Hepatocyte (in vitro differentiated cells): ENCODE measurements at regions not wholly inside any gene's neighbourhood (a gene's known extent, or its start where the extent isn't known, plus 50 kb on each side); places are given as distances from the start of the nearest gene placed in this dataset.

Experiments
- DNase-seq: peaks from one replicate; pipeline ENCODE4 v3.0.0-alpha.2; 2016; ENCODE audit warnings: low spot score
- H2AFZ ChIP-seq: fragments of 200-600 bp; sonication (generic); 2 replicates; pipeline ENCODE4 v1.6.0; 2016; ENCODE audit warnings: antibody characterized with exemption, mild to moderate bottlenecking
- H3K27ac ChIP-seq: fragments of 200-600 bp; sonication (generic); 2 replicates; pipeline ENCODE4 v1.5.1; 2016; ENCODE audit warnings: mild to moderate bottlenecking
- H3K27me3 ChIP-seq: fragments of 200-600 bp; sonication (generic); 2 replicates; pipeline ENCODE4 v1.6.1; 2016
- H3K36me3 ChIP-seq: fragments of 200-600 bp; sonication (generic); replicated peaks from 2 replicates; pipeline ENCODE4 v1.5.1; 2016; ENCODE audit warnings: low read depth; ENCODE audit not compliant: insufficient read depth
- H3K4me1 ChIP-seq: fragments of 200-600 bp; sonication (generic); 2 replicates; pipeline ENCODE4 v1.5.1; 2016; ENCODE audit warnings: mild to moderate bottlenecking, moderate library complexity; ENCODE audit not compliant: insufficient read depth
- H3K4me2 ChIP-seq: fragments of 200-600 bp; sonication (generic); 2 replicates; pipeline ENCODE4 v1.6.0; 2016
- H3K4me3 ChIP-seq: fragments of 200-600 bp; sonication (generic); 2 replicates; pipeline ENCODE4 v1.5.1; 2016; ENCODE audit warnings: mild to moderate bottlenecking
- H3K79me2 ChIP-seq: fragments of 200-600 bp; sonication (generic); 2 replicates; pipeline ENCODE4 v1.6.0; 2017; ENCODE audit warnings: mild to moderate bottlenecking
- H3K9me2 ChIP-seq: fragments of 200-600 bp; sonication (generic); replicated peaks from 2 replicates; pipeline ENCODE4 v1.6.0; 2017; ENCODE audit warnings: mild to moderate bottlenecking; ENCODE audit not compliant: insufficient read depth
- H3K9me3 ChIP-seq: fragments of 200-600 bp; sonication (generic); 2 replicates; pipeline ENCODE4 v1.5.1; 2016; ENCODE audit warnings: low read depth, mild to moderate bottlenecking
- H4K20me1 ChIP-seq: fragments of 200-600 bp; sonication (generic); 2 replicates; pipeline ENCODE4 v1.6.0; 2016; ENCODE audit warnings: mild to moderate bottlenecking; ENCODE audit not compliant: insufficient read depth, poor library complexity, severe bottlenecking
- CTCF ChIP-seq: fragments of 200-600 bp; sonication (generic); IDR thresholded peaks from 2 replicates; pipeline ENCODE4 v1.5.1; 2016; ENCODE audit warnings: antibody characterized with exemption, mild to moderate bottlenecking; ENCODE audit not compliant: poor library complexity
- EZH2 ChIP-seq: fragments of 200-600 bp; sonication (generic); IDR thresholded peaks from 2 replicates; pipeline ENCODE4 v1.6.1; 2016; ENCODE audit warnings: antibody characterized with exemption, mild to moderate bottlenecking, borderline replicate concordance
- EZH2phosphoT487 ChIP-seq: fragments of 200-600 bp; sonication (generic); IDR thresholded peaks from one replicate; pipeline ENCODE4 v1.6.1; 2018; ENCODE audit warnings: antibody characterized with exemption, mild to moderate bottlenecking, low read depth, moderate library complexity; ENCODE audit not compliant: unreplicated experiment, severe bottlenecking
- WGBS: methylation state at CpG from one replicate; pipeline ENCODE4 v1.1.6; 2016; ENCODE audit warnings: low lambda C conversion rate; ENCODE audit errors: missing lambda C conversion rate; 5-methylcytosine and 5-hydroxymethylcytosine counted together

- Histone ChIP-seq H3K27me3 (peaks cover 8% of the 10 kb centered on the region), H3K36me3 (no peaks in the 10 kb centered on the region), H3K4me2 (no peak overlapping the region), H3K27ac (no peak overlapping the region), H2AFZ (no peak overlapping the region), H3K4me1 (no peaks in the 10 kb centered on the region), H3K9me3 (no peaks in the 10 kb centered on the region), H3K9me2 (no peaks in the 10 kb centered on the region), H4K20me1 (no peaks in the 10 kb centered on the region), H3K79me2 (no peaks in the 10 kb centered on the region), H3K4me3 (no peak overlapping the region)
- DNase-seq = no peak
- TF ChIP-seq EZH2phosphoT487 (no peak), CTCF (no peak)
- 90% methylated on average over 2 of the region's 2 CpGs for WGBS
Measured at GRCh38 chr13:39110518-39111097, 72.4 kb downstream of the NHLRC3 start.

GRCh38 chr13:39111145-39111544, 72.9 kb downstream of the NHLRC3 start:
- Histone ChIP-seq H3K4me2 (no peak overlapping the region), H3K79me2 (no peaks in the 10 kb centered on the region), H3K27ac (no peak overlapping the region), H2AFZ (no peak overlapping the region), H4K20me1 (no peaks in the 10 kb centered on the region), H3K4me1 (no peaks in the 10 kb centered on the region), H3K36me3 (no peaks in the 10 kb centered on the region), H3K9me3 (no peaks in the 10 kb centered on the region), H3K4me3 (no peak overlapping the region), H3K27me3 (peaks cover 8% of the 10 kb centered on the region), H3K9me2 (no peaks in the 10 kb centered on the region)
- DNase-seq = no peak
- 0% methylated on average over 2 of the region's 2 CpGs for WGBS
- TF ChIP-seq EZH2 = no peak
- TF ChIP-seq EZH2phosphoT487 = no peak
- TF ChIP-seq CTCF = no peak

- TF ChIP-seq CTCF (no peak), EZH2phosphoT487 (no peak), EZH2 (no peak)
Measured at GRCh38 chr13:39119422-39119821, 81.2 kb downstream of the NHLRC3 start.

GRCh38 chr13:39123578-39123977, 85.3 kb downstream of the NHLRC3 start:
- Histone ChIP-seq H3K4me2 (no peak overlapping the region), H4K20me1 (no peaks in the 10 kb centered on the region), H3K9me3 (no peaks in the 10 kb centered on the region), H3K9me2 (no peaks in the 10 kb centered on the region), H3K27me3 (no peaks in the 10 kb centered on the region), H3K4me3 (no peak overlapping the region), H3K36me3 (no peaks in the 10 kb centered on the region), H3K4me1 (no peaks in the 10 kb centered on the region), H2AFZ (no peak overlapping the region), H3K27ac (no peak overlapping the region), H3K79me2 (no peaks in the 10 kb centered on the region)
- no peak for TF ChIP-seq EZH2
- TF ChIP-seq EZH2phosphoT487 = no peak
- TF ChIP-seq CTCF = no peak
- WGBS = 83% methylated on average over 1 of the region's 1 CpG
- DNase-seq = no peak

More at GRCh38 chr13:39119422-39119821, 81.2 kb downstream of the NHLRC3 start:
- no peaks in the 10 kb centered on the region for H3K9me3 ChIP-seq
- H3K79me2 ChIP-seq = no peaks in the 10 kb centered on the region
- no peak overlapping the region for H3K4me2 ChIP-seq
- H3K9me2 ChIP-seq = no peaks in the 10 kb centered on the region
- no peaks in the 10 kb centered on the region for H3K27me3 ChIP-seq
- H3K4me3 ChIP-seq = no peak overlapping the region
- H3K36me3 ChIP-seq = no peaks in the 10 kb centered on the region
- no peak overlapping the region for H3K27ac ChIP-seq
- no peaks in the 10 kb centered on the region for H3K4me1 ChIP-seq
- no peak overlapping the region for H2AFZ ChIP-seq
- WGBS = 100% methylated on average over 1 of the region's 1 CpG
- DNase-seq = no peak
- no peaks in the 10 kb centered on the region for H4K20me1 ChIP-seq
